Right atrium auricular region (tissue), 2 donors: ENCODE measurements at regions not wholly inside any gene's neighbourhood (a gene's known extent, or its start where the extent isn't known, plus 50 kb on each side); places are given as distances from the start of the nearest gene placed in this dataset.
"Not testable (repeated sequence)": the region's sequence is repeated elsewhere in the genome, so short reads cannot be mapped to it uniquely, and the experiment has no call there.

Experiments
- DNase-seq: peaks from one replicate; pipeline ENCODE4 v3.0.0-alpha.2; 2019; ENCODE audit warnings: low spot score
- H3K27ac ChIP-seq, 2 donors: fragments of 200-600 bp; sonication (generic); 1 replicate in 1 of 2; 2 replicates in 1 of 2; pipeline ENCODE4 v1.5.1; 2016 to 2019
- H3K27me3 ChIP-seq, 2 donors: fragments of 200-600 bp; sonication (generic); one replicate each; pipeline versions ENCODE4 v1.5.1 to v1.6.0; 2017 to 2019
- H3K36me3 ChIP-seq: fragments of 200-600 bp; sonication (generic); one replicate; pipeline ENCODE4 v1.5.1; 2016
- H3K4me1 ChIP-seq, 2 donors: fragments of 200-600 bp; sonication (generic); one replicate each; pipeline versions ENCODE4 v1.5.1 to v1.6.0; 2017 to 2019
- H3K4me3 ChIP-seq, 2 donors: fragments of 200-600 bp; sonication (generic); 1 replicate in 1 of 2; 2 replicates in 1 of 2; pipeline ENCODE4 v1.5.1; 2017 to 2019; ENCODE audit warnings: mild to moderate bottlenecking in 1 of 2, moderate library complexity in 1 of 2
- H3K9me3 ChIP-seq, 2 donors: fragments of 200-600 bp; sonication (generic); one replicate each; pipeline ENCODE4 v1.5.1; 2019
- TF ChIP-seq, protein P1 (sequence below), 2 donors: fragments of 200-600 bp; sonication (generic); IDR thresholded peaks; one replicate each; pipeline ENCODE4 v1.5.1; 2019; ENCODE audit warnings: antibody characterized with exemption in 2 of 2

DNA sequence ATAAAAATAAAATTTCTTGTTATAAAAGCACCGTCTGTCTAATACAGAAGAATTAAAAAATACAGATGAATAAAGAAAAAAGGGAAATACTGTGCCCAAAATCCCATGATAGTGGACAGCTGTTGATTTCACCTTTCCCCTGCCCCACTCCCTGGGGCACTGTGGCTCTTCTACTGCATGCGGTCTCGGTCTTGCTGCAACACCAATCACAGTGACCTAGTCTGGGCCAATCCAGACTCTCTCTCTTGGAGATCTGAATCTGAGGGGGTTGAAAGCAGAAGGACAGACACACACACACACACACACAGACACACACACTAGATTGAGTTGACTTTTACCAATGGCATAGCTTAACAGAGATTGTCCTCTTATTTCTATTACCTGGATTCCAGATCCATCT is 70.5 kb upstream of the FYN start:
- no peak for DNase-seq
- no peak overlapping the region for H3K27ac ChIP-seq
- peaks cover 0 to 9% of the 10 kb centered on the region in 2 donors for H3K9me3 ChIP-seq
- TF ChIP-seq, protein P1, sequence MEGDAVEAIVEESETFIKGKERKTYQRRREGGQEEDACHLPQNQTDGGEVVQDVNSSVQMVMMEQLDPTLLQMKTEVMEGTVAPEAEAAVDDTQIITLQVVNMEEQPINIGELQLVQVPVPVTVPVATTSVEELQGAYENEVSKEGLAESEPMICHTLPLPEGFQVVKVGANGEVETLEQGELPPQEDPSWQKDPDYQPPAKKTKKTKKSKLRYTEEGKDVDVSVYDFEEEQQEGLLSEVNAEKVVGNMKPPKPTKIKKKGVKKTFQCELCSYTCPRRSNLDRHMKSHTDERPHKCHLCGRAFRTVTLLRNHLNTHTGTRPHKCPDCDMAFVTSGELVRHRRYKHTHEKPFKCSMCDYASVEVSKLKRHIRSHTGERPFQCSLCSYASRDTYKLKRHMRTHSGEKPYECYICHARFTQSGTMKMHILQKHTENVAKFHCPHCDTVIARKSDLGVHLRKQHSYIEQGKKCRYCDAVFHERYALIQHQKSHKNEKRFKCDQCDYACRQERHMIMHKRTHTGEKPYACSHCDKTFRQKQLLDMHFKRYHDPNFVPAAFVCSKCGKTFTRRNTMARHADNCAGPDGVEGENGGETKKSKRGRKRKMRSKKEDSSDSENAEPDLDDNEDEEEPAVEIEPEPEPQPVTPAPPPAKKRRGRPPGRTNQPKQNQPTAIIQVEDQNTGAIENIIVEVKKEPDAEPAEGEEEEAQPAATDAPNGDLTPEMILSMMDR (IDR thresholded peaks at IDR 0.05): no peak
- H3K27me3 ChIP-seq: no peaks in the 10 kb centered on the region
- H3K4me3 ChIP-seq: no peak overlapping the region
- no peaks in the 10 kb centered on the region for H3K4me1 ChIP-seq
- H3K36me3 ChIP-seq: no peaks in the 10 kb centered on the region

- H3K9me3 ChIP-seq: peaks cover 0 to 9% of the 10 kb centered on the region in 2 donors
- TF ChIP-seq, protein P1 (IDR thresholded peaks at IDR 0.05): no peak
- H3K27ac ChIP-seq: no peak overlapping the region
- H3K4me1 ChIP-seq: no peaks in the 10 kb centered on the region
- H3K27me3 ChIP-seq: no peaks in the 10 kb centered on the region
- H3K4me3 ChIP-seq: no peak overlapping the region
- DNase-seq: no peak
- H3K36me3 ChIP-seq: no peaks in the 10 kb centered on the region
Measured at GRCh38 chr6:111944541-111944940, 71.3 kb upstream of the FYN start.

GRCh38 chr6:111949546-111949945 is 76.3 kb upstream of the FYN start:
- Histone ChIP-seq H3K27me3 (no peaks in the 10 kb centered on the region), H3K36me3 (no peaks in the 10 kb centered on the region), H3K9me3 (no peaks in the 10 kb centered on the region), H3K4me3 (no peak overlapping the region), H3K4me1 (peaks cover 0 to 20% of the 10 kb centered on the region in 2 donors), H3K27ac (no peak overlapping the region)
- TF ChIP-seq, protein P1 (IDR thresholded peaks at IDR 0.05): no peak
- DNase-seq: no peak

DNA sequence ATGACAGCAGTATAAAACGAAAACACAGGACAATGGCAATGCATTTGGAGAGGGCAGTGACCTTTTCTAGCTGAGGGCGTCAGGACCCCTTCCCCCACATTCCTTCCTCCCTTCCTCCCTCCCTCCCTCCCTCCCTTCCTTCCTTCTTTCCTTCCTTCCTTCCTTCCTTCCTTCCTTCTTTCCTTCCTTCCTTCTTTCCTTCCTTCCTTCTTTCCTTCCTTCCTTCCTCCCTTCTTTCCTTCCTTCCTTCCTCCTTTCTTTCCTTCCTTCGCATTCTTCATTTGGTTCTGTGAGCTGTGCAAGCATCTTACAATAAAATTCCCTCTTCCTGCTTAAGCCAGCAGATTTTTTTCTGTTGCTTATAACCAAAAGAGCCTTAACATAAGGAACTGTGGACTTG is 76.7 kb upstream of the FYN start:
- H3K27ac ChIP-seq, H3K4me3 ChIP-seq, DNase-seq, H3K9me3 ChIP-seq, H3K36me3 ChIP-seq, H3K27me3 ChIP-seq: not testable (repeated sequence)
- H3K4me1 ChIP-seq: peaks cover 0 to 20% of the 10 kb centered on the region in 2 donors

DNA sequence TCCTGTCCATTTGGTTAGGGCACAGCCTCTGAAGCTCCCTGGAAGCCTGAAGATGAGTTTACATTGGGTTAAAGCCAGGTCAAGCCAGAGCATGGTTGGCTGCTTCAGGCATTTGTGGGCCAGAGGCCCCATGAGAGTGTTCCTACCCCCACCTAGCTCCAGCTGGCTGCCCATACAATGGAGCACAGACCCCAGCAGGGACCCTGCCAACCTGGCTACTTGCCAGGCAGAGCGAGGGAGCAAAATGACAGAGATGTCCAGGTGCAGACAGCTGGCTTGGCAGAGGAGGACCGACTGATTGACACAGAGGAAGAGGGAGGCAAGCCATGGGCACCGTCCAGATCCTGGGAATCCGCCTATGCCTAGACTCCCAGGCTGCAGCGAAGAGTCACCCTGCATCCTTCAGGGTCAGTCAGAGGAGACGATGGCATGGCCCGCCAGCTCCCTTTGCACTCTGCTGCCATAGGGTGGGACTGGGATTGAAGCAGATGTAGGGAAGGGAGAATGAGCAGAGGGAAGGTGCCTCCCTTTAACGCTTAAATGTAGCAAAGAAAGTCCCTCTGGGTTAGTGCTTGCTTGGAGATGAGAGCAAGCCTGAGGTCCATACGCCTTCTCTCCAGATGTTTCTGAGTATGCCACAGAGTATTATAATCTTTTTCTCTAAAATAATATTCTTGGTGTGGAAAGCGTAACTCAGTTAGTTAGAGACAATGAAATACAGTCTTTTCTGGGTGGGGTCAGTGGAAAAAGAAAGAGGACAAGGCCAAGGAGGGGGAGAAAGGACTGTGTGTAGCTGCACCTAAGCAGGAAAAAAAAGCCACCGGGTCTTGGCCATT is 77.6 kb upstream of the FYN start:
- DNase-seq: no peak
- H3K4me3 ChIP-seq: no peak overlapping the region
- TF ChIP-seq, protein P1 (IDR thresholded peaks at IDR 0.05): no peak

DNA sequence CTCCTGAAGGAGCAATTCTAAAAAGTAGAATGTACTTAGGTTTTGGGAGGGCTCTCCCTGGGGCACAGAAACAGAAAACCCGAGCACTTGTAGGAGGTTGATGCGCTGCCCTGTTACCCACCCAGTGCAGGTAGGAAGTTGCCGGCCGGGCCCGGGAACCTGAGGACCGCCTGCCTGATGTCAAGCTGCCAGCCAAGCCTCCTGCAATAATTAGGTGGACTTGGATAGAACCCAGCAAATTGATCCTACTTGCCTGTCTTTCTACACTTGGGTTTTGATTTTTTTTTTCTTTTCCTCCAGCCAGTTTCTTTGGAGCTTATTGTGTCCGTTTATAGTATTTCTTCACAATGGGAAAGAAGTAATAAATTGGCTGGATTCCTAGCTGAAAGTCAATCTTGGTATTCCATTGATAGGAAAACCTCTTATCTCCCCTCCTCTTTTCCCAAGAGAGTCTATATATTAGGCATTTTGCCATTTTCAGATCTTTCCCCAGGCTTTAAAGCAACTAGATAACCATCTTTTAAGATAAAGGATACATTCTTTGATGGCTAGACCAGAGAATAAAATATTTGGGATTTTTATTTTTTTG is 78.3 kb upstream of the FYN start:
- Histone ChIP-seq H3K4me3 (no peak overlapping the region), H3K9me3 (no peaks in the 10 kb centered on the region), H3K4me1 (peaks cover 0 to 20% of the 10 kb centered on the region in 2 donors), H3K27me3 (no peaks in the 10 kb centered on the region), H3K36me3 (no peaks in the 10 kb centered on the region), H3K27ac (no peak overlapping the region)
- TF ChIP-seq, protein P1 (IDR thresholded peaks at IDR 0.05): no peak
- DNase-seq: no peak

More for the DNA sequence above, 77.6 kb upstream of the FYN start:
- Histone ChIP-seq H3K27ac (no peak overlapping the region), H3K4me1 (peaks cover 0 to 20% of the 10 kb centered on the region in 2 donors), H3K36me3 (no peaks in the 10 kb centered on the region), H3K9me3 (no peaks in the 10 kb centered on the region), H3K27me3 (no peaks in the 10 kb centered on the region)
